HEK293 (cell line): ENCODE measurements at regions not wholly inside any gene's neighbourhood (a gene's known extent, or its start where the extent isn't known, plus 50 kb on each side); places are given as distances from the start of the nearest gene placed in this dataset.

Source experiments
- CTCF ChIA-PET: fragments of 350-600 bp; formaldehyde crosslinking; extraction: SDS; loops from one replicate; lab custom pipeline; 2021; ENCODE audit warnings: antibody characterized with exemption; lab: Yijun Ruan, JAX
- POLR2A ChIA-PET: fragments of 300-600 bp; formaldehyde crosslinking; extraction: SDS; loops from one replicate; lab custom pipeline; 2020; ENCODE audit warnings: antibody characterized with exemption, inconsistent platforms; lab: Yijun Ruan, JAX
- H3K27ac ChIP-seq: fragments of 200-500 bp; sonication (Bioruptor generic); 2 replicates; pipeline ENCODE4 v1.5.1; 2014; ENCODE audit warnings: low read depth, low read length, control low read depth, inconsistent platforms; ENCODE audit errors: extremely low read depth
- H3K36me3 ChIP-seq, 2 experiments: fragments of 200-500 bp in 1 of 2; sonication (Bioruptor generic) in 1 of 2; 1 replicate in 1 of 2; 2 replicates in 1 of 2; pipeline ENCODE4 v1.5.1; 2014 to 2017; ENCODE audit warnings: inconsistent platforms in 2 of 2, low read length in 2 of 2; ENCODE audit not compliant: control insufficient read depth in 2 of 2, insufficient read depth in 1 of 2
- H3K4me1 ChIP-seq: fragments of 200-500 bp; sonication (Bioruptor generic); 2 replicates; pipeline ENCODE4 v1.5.1; 2014; ENCODE audit warnings: mild to moderate bottlenecking, low read length, inconsistent platforms; ENCODE audit not compliant: control insufficient read depth, insufficient read depth
- H3K4me3 ChIP-seq: 2 replicates; pipeline ENCODE4 v1.5.1; 2011; ENCODE audit warnings: low read depth, mild to moderate bottlenecking, control low read depth, low read length, moderate library complexity
- H3K9me3 ChIP-seq: fragments of 200-500 bp; sonication (Bioruptor generic); 2 replicates; pipeline ENCODE4 v1.5.1; 2014; ENCODE audit warnings: low read depth, low read length, inconsistent platforms; ENCODE audit not compliant: control insufficient read depth, insufficient read depth
- BCL11B ChIP-seq: fragments of 450-650 bp; formaldehyde crosslinking; IDR thresholded peaks from 2 replicates; pipeline ENCODE4 v1.5.1; 2016; ENCODE audit warnings: low read depth, missing biosample characterization, missing genetic modification characterization
- KLF1 ChIP-seq: fragments of 450-650 bp; formaldehyde crosslinking; IDR thresholded peaks from 2 replicates; pipeline ENCODE4 v1.5.1; 2016; ENCODE audit warnings: missing biosample characterization, missing genetic modification characterization
- PATZ1 ChIP-seq: fragments of 450-650 bp; formaldehyde crosslinking; IDR thresholded peaks from 2 replicates; pipeline ENCODE4 v1.5.1; 2016; ENCODE audit warnings: missing biosample characterization, missing genetic modification characterization
- SP3 ChIP-seq: fragments of 450-650 bp; formaldehyde crosslinking; IDR thresholded peaks from 2 replicates; pipeline ENCODE4 v1.5.1; 2016; ENCODE audit warnings: missing biosample characterization, missing genetic modification characterization
- TRIM28 ChIP-seq: IDR thresholded peaks from 2 replicates; pipeline ENCODE4 v1.6.1; 2011; ENCODE audit warnings: low read length, control low read depth, borderline replicate concordance
- ZBTB20 ChIP-seq: fragments of 450-650 bp; formaldehyde crosslinking; IDR thresholded peaks from 2 replicates; pipeline ENCODE4 v1.5.1; 2016; ENCODE audit warnings: missing biosample characterization, missing genetic modification characterization
- ZBTB21 ChIP-seq: fragments of 450-650 bp; formaldehyde crosslinking; IDR thresholded peaks from 2 replicates; pipeline ENCODE4 v1.5.1; 2017; ENCODE audit warnings: missing biosample characterization, missing genetic modification characterization
- ZBTB48 ChIP-seq: fragments of 450-650 bp; formaldehyde crosslinking; IDR thresholded peaks from 2 replicates; pipeline ENCODE4 v1.5.1; 2016; ENCODE audit warnings: missing biosample characterization, missing genetic modification characterization
- ZFP37 ChIP-seq: fragments of 450-650 bp; formaldehyde crosslinking; IDR thresholded peaks from 2 replicates; pipeline ENCODE4 v1.5.1; 2016; ENCODE audit warnings: missing biosample characterization, missing genetic modification characterization
- ZNF146 ChIP-seq: fragments of 450-650 bp; formaldehyde crosslinking; IDR thresholded peaks from 2 replicates; pipeline ENCODE4 v1.5.1; 2016; ENCODE audit warnings: missing biosample characterization, missing genetic modification characterization
- ZNF16 ChIP-seq: fragments of 450-650 bp; formaldehyde crosslinking; IDR thresholded peaks from 2 replicates; pipeline ENCODE4 v1.5.1; 2016; ENCODE audit warnings: low read depth, missing biosample characterization, missing genetic modification characterization
- ZNF175 ChIP-seq: fragments of 450-650 bp; formaldehyde crosslinking; IDR thresholded peaks from 2 replicates; pipeline ENCODE4 v1.5.1; 2016; ENCODE audit warnings: missing biosample characterization, missing genetic modification characterization
- ZNF221 ChIP-seq: fragments of 450-650 bp; formaldehyde crosslinking; IDR thresholded peaks from 2 replicates; pipeline ENCODE4 v1.5.1; 2017; ENCODE audit warnings: missing biosample characterization, missing genetic modification characterization, borderline replicate concordance
- ZNF24 ChIP-seq: fragments of 450-650 bp; formaldehyde crosslinking; IDR thresholded peaks from 2 replicates; pipeline ENCODE4 v1.5.1; 2016; ENCODE audit warnings: missing biosample characterization, missing genetic modification characterization
- ZNF311 ChIP-seq: fragments of 450-650 bp; formaldehyde crosslinking; IDR thresholded peaks from 2 replicates; pipeline ENCODE4 v1.5.1; 2017; ENCODE audit warnings: missing biosample characterization, missing genetic modification characterization, borderline replicate concordance
- ZNF341 ChIP-seq: fragments of 450-650 bp; formaldehyde crosslinking; IDR thresholded peaks from 2 replicates; pipeline ENCODE4; 2016; ENCODE audit warnings: low read depth, missing biosample characterization, missing genetic modification characterization
- ZNF362 ChIP-seq: fragments of 450-650 bp; formaldehyde crosslinking; IDR thresholded peaks from 2 replicates; pipeline ENCODE4 v1.5.1; 2016; ENCODE audit warnings: missing biosample characterization, missing genetic modification characterization
- ZNF366 ChIP-seq: fragments of 450-650 bp; formaldehyde crosslinking; conservative IDR thresholded peaks from 2 replicates; pipeline ENCODE4 v1.5.1; 2016; ENCODE audit warnings: missing biosample characterization, missing genetic modification characterization
- ZNF416 ChIP-seq: fragments of 450-650 bp; formaldehyde crosslinking; IDR thresholded peaks from 2 replicates; pipeline ENCODE4 v1.5.1; 2016; ENCODE audit warnings: missing biosample characterization, missing genetic modification characterization
- ZNF473 ChIP-seq: fragments of 450-650 bp; formaldehyde crosslinking; IDR thresholded peaks from 2 replicates; pipeline ENCODE4 v1.5.1; 2017; ENCODE audit warnings: missing biosample characterization, missing genetic modification characterization
- ZNF621 ChIP-seq: fragments of 450-650 bp; formaldehyde crosslinking; IDR thresholded peaks from 2 replicates; pipeline ENCODE4 v1.5.1; 2017; ENCODE audit warnings: missing biosample characterization, missing genetic modification characterization
- TF ChIP-seq, protein P1 (sequence below): fragments of 450-650 bp; formaldehyde crosslinking; IDR thresholded peaks from 2 replicates; pipeline ENCODE4 v1.5.1; 2017; ENCODE audit warnings: missing biosample characterization, missing genetic modification characterization
- TF ChIP-seq, protein P2 (sequence below): fragments of 450-650 bp; formaldehyde crosslinking; IDR thresholded peaks from 2 replicates; pipeline ENCODE4 v1.5.1; 2016; ENCODE audit warnings: missing biosample characterization, missing genetic modification characterization, low read depth

GRCh38 chr2:186299610-186300009 lies 186.4 kb upstream of the ZC3H15 start:
- no peak for TF ChIP-seq ZNF311 (tag by site-specific recombination)
- no peak for TF ChIP-seq ZBTB48 (tag by site-specific recombination)
- TF ChIP-seq ZNF362 = no peak
- TF ChIP-seq PATZ1 (tag by site-specific recombination) = no peak
- TF ChIP-seq, protein P1, sequence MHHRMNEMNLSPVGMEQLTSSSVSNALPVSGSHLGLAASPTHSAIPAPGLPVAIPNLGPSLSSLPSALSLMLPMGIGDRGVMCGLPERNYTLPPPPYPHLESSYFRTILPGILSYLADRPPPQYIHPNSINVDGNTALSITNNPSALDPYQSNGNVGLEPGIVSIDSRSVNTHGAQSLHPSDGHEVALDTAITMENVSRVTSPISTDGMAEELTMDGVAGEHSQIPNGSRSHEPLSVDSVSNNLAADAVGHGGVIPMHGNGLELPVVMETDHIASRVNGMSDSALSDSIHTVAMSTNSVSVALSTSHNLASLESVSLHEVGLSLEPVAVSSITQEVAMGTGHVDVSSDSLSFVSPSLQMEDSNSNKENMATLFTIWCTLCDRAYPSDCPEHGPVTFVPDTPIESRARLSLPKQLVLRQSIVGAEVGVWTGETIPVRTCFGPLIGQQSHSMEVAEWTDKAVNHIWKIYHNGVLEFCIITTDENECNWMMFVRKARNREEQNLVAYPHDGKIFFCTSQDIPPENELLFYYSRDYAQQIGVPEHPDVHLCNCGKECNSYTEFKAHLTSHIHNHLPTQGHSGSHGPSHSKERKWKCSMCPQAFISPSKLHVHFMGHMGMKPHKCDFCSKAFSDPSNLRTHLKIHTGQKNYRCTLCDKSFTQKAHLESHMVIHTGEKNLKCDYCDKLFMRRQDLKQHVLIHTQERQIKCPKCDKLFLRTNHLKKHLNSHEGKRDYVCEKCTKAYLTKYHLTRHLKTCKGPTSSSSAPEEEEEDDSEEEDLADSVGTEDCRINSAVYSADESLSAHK (tag by site-specific recombination) = no peak
- TF ChIP-seq ZNF146 (tag by site-specific recombination) = no peak
- TF ChIP-seq BCL11B (tag by site-specific recombination) = no peak
- POLR2A ChIA-PET = no interaction called here
- no peaks in the 10 kb centered on the region for H3K9me3 ChIP-seq
- no peaks in the 10 kb centered on the region for H3K36me3 ChIP-seq
- no peaks in the 10 kb centered on the region for H3K4me1 ChIP-seq
- CTCF ChIA-PET = interaction anchor here (0.8 to 1.4 kb wide), 2 partner anchors 10 to 13 kb away, joined by 3 read pairs; no protein-coding TSS in a partner anchor
- no peak overlapping the region for H3K27ac ChIP-seq
- no peak overlapping the region for H3K4me3 ChIP-seq

GRCh38 chr2:186302263-186302662 lies 183.8 kb upstream of the ZC3H15 start:
- H3K27ac ChIP-seq = no peak overlapping the region
- H3K9me3 ChIP-seq = no peaks in the 10 kb centered on the region
- H3K36me3 ChIP-seq = no peaks in the 10 kb centered on the region
- CTCF ChIA-PET = no interaction called here
- no peak overlapping the region for H3K4me3 ChIP-seq
- H3K4me1 ChIP-seq = no peaks in the 10 kb centered on the region
- TF ChIP-seq ZNF621 (tag by site-specific recombination) (no peak), ZNF16 (tag by site-specific recombination) (no peak), ZNF341 (tag by site-specific recombination) (no peak), ZNF473 (no peak), ZNF221 (tag by site-specific recombination) (no peak), ZBTB20 (no peak), ZNF24 (no peak), KLF1 (tag by site-specific recombination) (no peak), ZNF416 (tag by site-specific recombination) (no peak), ZFP37 (tag by site-specific recombination) (no peak), ZBTB21 (no peak), ZNF366 (no peak), ZNF175 (tag by site-specific recombination) (no peak), SP3 (no peak), TRIM28 (no peak)
- TF ChIP-seq, protein P2, sequence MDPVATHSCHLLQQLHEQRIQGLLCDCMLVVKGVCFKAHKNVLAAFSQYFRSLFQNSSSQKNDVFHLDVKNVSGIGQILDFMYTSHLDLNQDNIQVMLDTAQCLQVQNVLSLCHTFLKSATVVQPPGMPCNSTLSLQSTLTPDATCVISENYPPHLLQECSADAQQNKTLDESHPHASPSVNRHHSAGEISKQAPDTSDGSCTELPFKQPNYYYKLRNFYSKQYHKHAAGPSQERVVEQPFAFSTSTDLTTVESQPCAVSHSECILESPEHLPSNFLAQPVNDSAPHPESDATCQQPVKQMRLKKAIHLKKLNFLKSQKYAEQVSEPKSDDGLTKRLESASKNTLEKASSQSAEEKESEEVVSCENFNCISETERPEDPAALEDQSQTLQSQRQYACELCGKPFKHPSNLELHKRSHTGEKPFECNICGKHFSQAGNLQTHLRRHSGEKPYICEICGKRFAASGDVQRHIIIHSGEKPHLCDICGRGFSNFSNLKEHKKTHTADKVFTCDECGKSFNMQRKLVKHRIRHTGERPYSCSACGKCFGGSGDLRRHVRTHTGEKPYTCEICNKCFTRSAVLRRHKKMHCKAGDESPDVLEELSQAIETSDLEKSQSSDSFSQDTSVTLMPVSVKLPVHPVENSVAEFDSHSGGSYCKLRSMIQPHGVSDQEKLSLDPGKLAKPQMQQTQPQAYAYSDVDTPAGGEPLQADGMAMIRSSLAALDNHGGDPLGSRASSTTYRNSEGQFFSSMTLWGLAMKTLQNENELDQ (tag by site-specific recombination) = no peak
- POLR2A ChIA-PET = no interaction called here
